Left ventricle myocardium superior (tissue), 1 donor: ENCODE measurements at regions not wholly inside any gene's neighbourhood (a gene's known extent, or its start where the extent isn't known, plus 50 kb on each side); places are given as distances from the start of the nearest gene placed in this dataset.

Experiments used
- ATAC-seq: fragments of 200-7000 bp; cut with Tn5 transposase; one replicate; pipeline ENCODE4 v1.9.1; 2020; ENCODE audit warnings: mild to moderate bottlenecking, moderate library complexity
- DNase-seq: peaks from one replicate; pipeline ENCODE4 v3.0.0-alpha.2; 2020
- intact Hi-C: fragments of 100-400 bp; cut with micrococcal nuclease; formaldehyde crosslinking; loops from one replicate; pipeline ENCODE4 v1.11.0; 2022
- donor health status: DM: no; HTN: yes; CAD: no; lungs with severe emphysema.

GRCh38 chr14:34256223-34256622 lies 205.8 kb downstream of the SPTSSA start:
- DNase-seq (no peak), ATAC-seq (no peak)
- intact Hi-C loops: no loop called here

- no peak for DNase-seq
- intact Hi-C loops: no loop called here
- no peak for ATAC-seq
These were observed 207.5 kb downstream of the SPTSSA start for GRCh38 chr14:34254571-34254970.

DNA sequence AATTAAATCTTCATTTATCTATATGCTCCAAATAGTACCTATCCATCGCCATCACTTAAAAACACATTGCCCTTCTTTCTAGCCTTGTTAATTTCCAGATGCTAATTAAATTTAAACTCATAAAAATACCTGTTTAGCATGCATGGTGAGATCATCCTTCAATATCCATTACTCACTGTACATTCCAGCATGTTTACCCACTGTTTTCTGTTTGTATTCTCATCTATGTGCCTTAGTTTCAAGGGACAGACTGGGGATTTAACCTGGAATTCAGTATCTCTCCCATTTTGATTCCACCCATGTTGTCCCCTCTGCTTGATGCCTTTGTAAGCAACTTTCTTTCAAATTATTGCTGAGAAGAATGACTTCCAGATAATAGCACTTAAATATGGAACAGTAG lies 208.0 kb downstream of the SPTSSA start:
- ATAC-seq (no peak), DNase-seq (no peak)
- intact Hi-C loops: no loop called here

DNA sequence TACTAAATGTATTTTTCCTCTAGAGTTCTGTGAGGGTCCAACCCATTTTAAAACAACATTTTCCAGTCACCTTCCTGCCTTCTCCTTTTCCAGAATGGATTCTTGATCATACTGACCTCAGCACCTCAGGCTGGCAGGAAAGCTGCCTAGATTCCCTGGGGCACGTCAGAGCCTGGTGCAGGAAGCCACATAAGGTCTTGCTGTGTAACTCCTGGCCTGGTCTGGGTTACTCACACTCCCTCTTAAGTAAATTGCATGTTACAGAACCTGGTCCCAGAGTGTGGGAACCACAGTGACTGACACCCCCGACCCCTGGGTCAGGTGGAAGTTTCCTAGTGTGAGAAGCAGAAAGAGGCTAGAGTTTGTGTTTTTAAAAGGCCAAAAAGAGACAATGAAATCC lies 209.8 kb downstream of the SPTSSA start:
- no peak for DNase-seq
- intact Hi-C loops: no loop called here
- ATAC-seq: peak; percentile 43

GRCh38 chr14:34251662-34252061 lies 210.4 kb downstream of the SPTSSA start:
- DNase-seq (no peak), ATAC-seq (peak; percentile 59)
- intact Hi-C loops: no loop called here

GRCh38 chr14:34250959-34251358 lies 211.1 kb downstream of the SPTSSA start:
- intact Hi-C loops: no loop called here
- ATAC-seq (peak; percentile 92), DNase-seq (no peak)

- ATAC-seq: no peak
- DNase-seq: no peak
- intact Hi-C loops: no loop called here
These were observed 214.4 kb downstream of the SPTSSA start for GRCh38 chr14:34247605-34248004.

DNA sequence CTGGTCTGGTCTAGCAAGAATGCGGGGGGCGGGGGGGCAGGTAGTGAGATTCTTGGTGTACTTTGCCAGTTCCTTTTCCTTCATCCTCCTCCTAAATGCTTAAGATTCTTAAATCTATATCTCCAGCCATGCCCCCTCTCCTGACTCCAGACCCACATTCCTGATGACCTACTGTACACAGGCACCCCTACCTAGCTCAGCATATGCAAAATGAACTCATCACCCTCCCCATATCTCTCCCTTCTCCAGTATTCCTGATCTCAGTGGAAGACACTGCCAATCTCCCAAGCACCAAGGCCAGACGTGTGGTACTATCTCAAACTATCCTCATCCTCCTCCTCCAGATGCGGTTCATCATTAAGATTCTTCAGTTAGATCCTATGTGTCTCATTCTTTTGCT lies 215.8 kb downstream of the SPTSSA start:
- ATAC-seq (no peak), DNase-seq (no peak)
- intact Hi-C loops: no loop called here

- ATAC-seq: no peak
- intact Hi-C loops: no loop called here
These were observed 218.6 kb downstream of the SPTSSA start for GRCh38 chr14:34243401-34243800.

DNA sequence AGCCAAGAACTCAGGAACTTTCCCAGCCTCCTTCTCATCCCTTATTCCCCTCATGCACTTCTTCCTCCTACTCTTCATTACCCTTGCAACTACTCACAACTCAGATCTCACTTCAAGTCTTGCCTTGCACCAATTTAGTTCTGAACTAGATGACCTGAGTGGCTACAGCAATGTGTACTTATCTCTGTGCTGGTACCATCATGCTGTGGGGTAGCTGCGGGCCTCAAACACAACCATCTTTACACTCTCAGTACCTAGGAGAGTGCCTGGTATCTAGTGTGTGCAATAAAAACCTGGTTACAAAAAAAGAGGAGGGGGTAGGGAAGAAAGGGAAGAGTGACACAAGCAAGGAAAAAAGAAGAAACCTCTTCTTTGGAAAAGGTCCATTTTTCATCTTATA lies 219.0 kb downstream of the SPTSSA start:
- ATAC-seq (no peak), DNase-seq (no peak)
- intact Hi-C loops: no loop called here

More at GRCh38 chr14:34243401-34243800, 218.6 kb downstream of the SPTSSA start:
- DNase-seq: no peak

GRCh38 chr14:34241185-34241711 lies 220.8 kb downstream of the SPTSSA start:
- intact Hi-C loops: no loop called here
- DNase-seq (no peak), ATAC-seq (peak; percentile 18)

GRCh38 chr14:34238610-34239009 lies 223.4 kb downstream of the SPTSSA start:
- intact Hi-C loops: no loop called here
- DNase-seq (no peak), ATAC-seq (no peak)

DNA sequence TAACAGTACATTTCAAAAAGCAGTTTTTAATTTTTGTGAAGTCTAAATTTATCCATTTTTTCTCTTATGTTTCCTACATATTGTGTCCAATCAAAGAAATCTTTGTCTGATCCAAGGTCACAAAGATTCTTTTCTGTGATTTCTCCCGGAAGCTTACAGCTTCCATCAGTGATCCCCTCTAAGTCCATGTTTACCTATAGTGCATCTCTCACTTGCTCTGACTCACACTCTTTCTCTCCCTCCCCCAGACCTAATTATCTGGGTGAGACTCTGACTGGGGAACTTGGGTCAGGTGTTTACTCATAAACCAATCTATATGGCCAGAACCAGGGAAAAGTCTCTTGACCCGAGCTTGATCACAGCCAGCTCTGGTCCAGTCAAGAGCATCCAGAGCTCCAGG lies 224.4 kb downstream of the SPTSSA start:
- intact Hi-C loops: no loop called here
- ATAC-seq (no peak), DNase-seq (no peak)

- DNase-seq (no peak), ATAC-seq (no peak)
- intact Hi-C loops: no loop called here
These were observed 225.0 kb downstream of the SPTSSA start for GRCh38 chr14:34237081-34237480.

DNA sequence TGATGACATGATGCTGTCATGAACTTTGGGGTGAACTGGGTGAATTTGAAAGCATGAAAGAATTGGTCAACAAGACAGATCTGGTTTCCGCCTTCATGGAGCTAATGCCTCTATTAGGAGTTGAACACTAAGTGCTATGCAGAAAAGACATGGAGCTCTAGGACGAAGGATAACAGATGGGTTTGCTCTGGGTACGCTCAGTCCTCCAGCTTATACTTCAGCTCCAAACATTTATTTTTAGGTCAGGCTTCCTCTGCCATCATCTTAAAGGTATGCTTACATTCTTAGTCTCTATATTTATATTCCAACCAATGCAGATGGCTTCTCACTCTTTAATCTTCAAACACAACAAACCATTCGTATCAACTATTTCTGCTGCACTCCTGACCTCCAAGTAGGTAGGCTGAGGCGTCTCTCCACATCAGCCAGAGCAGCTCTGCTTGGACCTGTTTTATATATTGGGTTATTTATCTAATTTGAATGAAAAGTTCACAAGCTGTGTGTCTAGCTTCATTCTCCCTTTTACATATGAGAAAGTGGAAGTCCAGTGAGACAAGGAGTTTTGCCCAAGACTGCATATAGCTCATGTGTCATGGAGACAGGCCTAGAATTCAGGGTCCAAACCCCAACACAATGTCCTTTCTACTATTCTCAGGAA lies 226.3 kb downstream of the SPTSSA start:
- DNase-seq: no peak
- intact Hi-C loops: no loop called here
- peak; percentile 86 for ATAC-seq

DNA sequence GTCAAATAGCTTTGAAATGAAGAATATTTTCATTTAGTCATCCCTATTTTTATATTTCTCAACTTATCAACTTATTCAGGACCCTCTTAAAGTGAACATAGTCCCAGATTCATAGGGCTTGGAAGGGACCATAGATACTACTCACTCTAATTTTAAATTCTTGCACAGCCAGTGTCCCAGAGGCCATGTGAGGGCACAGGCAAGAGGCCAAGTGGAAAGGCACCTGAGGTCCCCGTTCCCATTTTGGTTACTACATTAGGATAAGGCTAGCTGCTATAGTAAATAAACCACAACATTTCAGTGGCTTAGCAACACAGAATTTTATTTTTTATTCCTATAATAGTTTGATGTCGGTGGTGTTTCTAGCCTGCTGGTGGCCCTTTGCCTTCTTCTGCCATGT lies 227.8 kb downstream of the SPTSSA start:
- DNase-seq (peak; percentile 82), ATAC-seq (peak; percentile 93)
- intact Hi-C loops: no loop called here

DNA sequence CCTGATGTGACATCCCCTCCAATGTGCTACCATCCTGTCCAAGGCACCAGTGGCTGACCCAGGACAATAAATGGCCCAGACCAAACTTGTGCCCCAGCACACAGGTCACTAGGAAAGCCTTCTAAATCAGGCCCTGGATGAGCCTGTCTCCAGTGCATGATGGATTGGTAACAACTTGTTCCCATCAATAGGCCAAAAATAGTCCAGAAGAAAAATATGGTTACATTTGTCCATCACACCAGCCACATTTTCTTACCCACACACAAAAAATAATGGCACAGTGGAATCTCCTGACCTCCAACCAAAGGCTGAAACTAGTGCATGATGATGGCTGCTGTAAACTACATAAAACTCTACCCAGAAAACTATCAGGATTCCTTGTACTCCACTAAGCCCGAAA lies 228.4 kb downstream of the SPTSSA start:
- intact Hi-C loops: no loop called here
- no peak for ATAC-seq
- no peak for DNase-seq

GRCh38 chr14:34232790-34233189 lies 229.2 kb downstream of the SPTSSA start:
- intact Hi-C loops: no loop called here
- ATAC-seq (no peak), DNase-seq (no peak)

GRCh38 chr14:34231626-34232025 lies 230.4 kb downstream of the SPTSSA start:
- DNase-seq (peak; percentile 46), ATAC-seq (no peak)
- intact Hi-C loops: no loop called here

GRCh38 chr14:34229140-34229539 lies 232.9 kb downstream of the SPTSSA start:
- ATAC-seq (no peak), DNase-seq (no peak)
- intact Hi-C loops: loop anchor here (10.0 kb wide), 1 partner anchor 114 kb away; no protein-coding TSS in a partner anchor

- ATAC-seq: no peak
- intact Hi-C loops: loop anchor here (10.0 kb wide), 1 partner anchor 114 kb away; no protein-coding TSS in a partner anchor
- no peak for DNase-seq
These were observed 233.4 kb downstream of the SPTSSA start for GRCh38 chr14:34228650-34228976.
